ENCODE measurements at regions not wholly inside any gene's neighbourhood (a gene's known extent, or its start where the extent isn't known, plus 50 kb on each side); places are given as distances from the start of the nearest gene placed in this dataset.

DNA sequence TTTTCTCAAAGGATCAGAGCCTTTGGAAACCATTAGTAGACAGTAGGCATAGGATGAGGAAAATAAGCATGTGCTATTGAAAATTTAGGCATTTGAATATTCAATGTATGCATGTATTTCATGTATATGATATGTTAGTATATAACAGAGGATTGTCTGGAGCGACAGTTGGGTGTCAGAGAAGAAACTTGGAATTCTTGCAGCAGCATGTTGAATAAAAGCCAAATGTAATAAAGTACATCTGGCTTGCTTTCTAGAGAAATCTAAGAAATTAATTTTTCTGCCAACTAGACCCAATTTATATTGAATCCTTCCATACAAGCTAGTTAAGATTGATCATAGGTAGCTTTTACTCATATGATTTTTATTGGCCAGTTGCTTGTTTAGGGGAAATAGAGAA, 578.8 kb downstream of the CDH11 start:
- TF ChIP-seq, protein P1, sequence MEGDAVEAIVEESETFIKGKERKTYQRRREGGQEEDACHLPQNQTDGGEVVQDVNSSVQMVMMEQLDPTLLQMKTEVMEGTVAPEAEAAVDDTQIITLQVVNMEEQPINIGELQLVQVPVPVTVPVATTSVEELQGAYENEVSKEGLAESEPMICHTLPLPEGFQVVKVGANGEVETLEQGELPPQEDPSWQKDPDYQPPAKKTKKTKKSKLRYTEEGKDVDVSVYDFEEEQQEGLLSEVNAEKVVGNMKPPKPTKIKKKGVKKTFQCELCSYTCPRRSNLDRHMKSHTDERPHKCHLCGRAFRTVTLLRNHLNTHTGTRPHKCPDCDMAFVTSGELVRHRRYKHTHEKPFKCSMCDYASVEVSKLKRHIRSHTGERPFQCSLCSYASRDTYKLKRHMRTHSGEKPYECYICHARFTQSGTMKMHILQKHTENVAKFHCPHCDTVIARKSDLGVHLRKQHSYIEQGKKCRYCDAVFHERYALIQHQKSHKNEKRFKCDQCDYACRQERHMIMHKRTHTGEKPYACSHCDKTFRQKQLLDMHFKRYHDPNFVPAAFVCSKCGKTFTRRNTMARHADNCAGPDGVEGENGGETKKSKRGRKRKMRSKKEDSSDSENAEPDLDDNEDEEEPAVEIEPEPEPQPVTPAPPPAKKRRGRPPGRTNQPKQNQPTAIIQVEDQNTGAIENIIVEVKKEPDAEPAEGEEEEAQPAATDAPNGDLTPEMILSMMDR (IDR thresholded peaks at IDR 0.05), result no peak
- TF ChIP-seq POLR2AphosphoS5 (IDR thresholded peaks at IDR 0.05), result no peak
- no peak for TF ChIP-seq POLR2A (IDR thresholded peaks at IDR 0.05)
- no peak for TF ChIP-seq EP300 (IDR thresholded peaks at IDR 0.05)
